ENCODE measurements at regions not wholly inside any gene's neighbourhood (a gene's known extent, or its start where the extent isn't known, plus 50 kb on each side); places are given as distances from the start of the nearest gene placed in this dataset.

GRCh38 chr15:79608066-79608864, 176.1 kb downstream of the MINAR1 start:
- TF ChIP-seq POLR2A (IDR thresholded peaks at IDR 0.05) (no peak), CTCF (IDR thresholded peaks at IDR 0.05) (no peak)
